Cardiac fibroblast (primary cell): ENCODE measurements at regions not wholly inside any gene's neighbourhood (a gene's known extent, or its start where the extent isn't known, plus 50 kb on each side); places are given as distances from the start of the nearest gene placed in this dataset.

ENCODE experiments used
- DNase-seq, 2 donors: peaks; one replicate each; pipeline versions ENCODE4 v3.0.0 to v3.0.0-alpha.2; 2010; ENCODE audit warnings: low read depth in 2 of 2
- H3K4me3 ChIP-seq, 2 donors: replicated peaks in 1 of 2; 1 replicate in 1 of 2; 2 replicates in 1 of 2; pipeline ENCODE4 v1.5.1; 2011; ENCODE audit warnings: low read depth in 2 of 2, low read length in 2 of 2, mild to moderate bottlenecking in 2 of 2, moderate library complexity in 1 of 2
- TF ChIP-seq, protein P1 (sequence below): IDR thresholded peaks from one replicate; pipeline ENCODE4 v1.5.1; 2011; ENCODE audit warnings: low read depth, mild to moderate bottlenecking, low read length, inconsistent platforms

DNA sequence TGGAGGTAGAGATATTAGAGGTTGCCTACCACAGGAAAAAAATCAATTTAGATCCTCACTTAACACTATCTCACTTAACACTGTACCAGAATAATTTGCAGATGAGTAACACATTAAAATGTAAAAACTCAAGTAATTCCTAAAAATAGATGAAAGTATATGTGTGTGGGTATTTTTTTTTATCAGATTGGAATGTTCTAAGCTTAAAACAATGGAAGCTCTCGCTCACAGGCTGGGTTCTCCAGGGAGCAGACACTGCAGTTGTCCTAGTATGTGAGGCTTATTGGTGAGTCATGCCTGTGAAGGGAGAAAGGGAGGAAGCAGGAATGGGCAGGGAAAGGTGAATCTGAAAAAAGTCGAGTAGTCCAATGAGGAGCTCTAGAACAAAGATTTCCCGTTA lies 181.3 kb upstream of the ZNF608 start:
- peak; percentile 62 to 95 for DNase-seq
- H3K4me3 ChIP-seq: no peak overlapping the region
- TF ChIP-seq, protein P1, sequence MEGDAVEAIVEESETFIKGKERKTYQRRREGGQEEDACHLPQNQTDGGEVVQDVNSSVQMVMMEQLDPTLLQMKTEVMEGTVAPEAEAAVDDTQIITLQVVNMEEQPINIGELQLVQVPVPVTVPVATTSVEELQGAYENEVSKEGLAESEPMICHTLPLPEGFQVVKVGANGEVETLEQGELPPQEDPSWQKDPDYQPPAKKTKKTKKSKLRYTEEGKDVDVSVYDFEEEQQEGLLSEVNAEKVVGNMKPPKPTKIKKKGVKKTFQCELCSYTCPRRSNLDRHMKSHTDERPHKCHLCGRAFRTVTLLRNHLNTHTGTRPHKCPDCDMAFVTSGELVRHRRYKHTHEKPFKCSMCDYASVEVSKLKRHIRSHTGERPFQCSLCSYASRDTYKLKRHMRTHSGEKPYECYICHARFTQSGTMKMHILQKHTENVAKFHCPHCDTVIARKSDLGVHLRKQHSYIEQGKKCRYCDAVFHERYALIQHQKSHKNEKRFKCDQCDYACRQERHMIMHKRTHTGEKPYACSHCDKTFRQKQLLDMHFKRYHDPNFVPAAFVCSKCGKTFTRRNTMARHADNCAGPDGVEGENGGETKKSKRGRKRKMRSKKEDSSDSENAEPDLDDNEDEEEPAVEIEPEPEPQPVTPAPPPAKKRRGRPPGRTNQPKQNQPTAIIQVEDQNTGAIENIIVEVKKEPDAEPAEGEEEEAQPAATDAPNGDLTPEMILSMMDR: no peak

DNA sequence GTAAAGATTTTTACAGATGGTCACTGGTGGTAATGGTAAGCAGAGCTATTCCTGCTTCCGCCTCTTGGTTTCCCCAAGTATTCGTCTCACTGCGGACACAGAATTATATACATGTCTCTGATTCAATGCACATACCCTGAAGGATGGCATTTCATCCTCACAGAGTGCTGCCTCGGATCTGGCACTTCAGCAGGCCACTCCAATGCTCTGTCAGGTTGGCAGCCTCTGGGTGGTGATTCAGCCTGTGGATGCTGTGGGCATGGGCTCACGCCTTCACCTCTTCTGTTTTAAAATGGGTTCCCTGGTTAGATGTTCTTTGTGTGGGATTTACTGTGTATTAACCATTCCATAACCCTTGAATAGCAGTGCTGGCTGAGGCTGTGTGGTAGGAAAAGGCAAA lies 182.6 kb upstream of the ZNF608 start:
- no peak for DNase-seq
- TF ChIP-seq, protein P1: no peak
- no peak overlapping the region for H3K4me3 ChIP-seq

DNA sequence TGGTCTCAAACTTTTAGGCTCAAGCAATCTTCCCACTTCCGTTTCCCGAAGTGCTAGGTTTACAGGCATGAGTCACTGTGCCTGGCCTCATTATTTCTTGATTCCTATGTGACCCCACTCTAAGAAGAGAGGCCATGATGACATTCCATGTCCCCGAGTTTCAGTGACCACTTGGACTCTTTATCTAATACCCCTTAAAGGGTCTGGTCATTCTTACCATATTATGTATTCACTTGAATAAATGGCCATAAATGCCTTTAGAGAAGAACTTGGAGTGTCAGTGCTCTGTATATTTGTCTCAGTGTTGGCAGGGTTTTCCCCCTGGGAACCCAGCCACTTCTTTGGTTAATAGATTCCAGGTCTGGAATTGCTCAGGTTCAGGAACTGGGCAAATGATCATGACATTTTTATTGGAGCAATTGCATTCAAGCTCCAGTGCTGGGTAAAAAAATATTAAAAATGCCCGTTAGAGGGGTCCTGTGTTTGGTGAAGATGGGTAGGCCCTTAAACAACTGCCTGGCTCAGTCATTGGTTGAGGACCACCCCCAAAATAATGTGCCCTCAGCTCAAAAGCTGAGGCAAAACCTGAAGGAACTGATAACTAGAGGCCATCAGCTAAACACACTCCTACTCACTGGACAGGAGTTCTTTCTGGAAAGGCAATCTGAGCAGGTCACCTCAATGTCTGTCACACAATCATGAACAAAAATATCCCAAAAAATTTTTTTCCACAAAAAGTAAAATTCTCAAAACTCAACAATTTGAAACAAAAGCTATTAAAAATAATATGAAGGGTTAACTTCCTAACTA lies 186.6 kb upstream of the ZNF608 start:
- no peak overlapping the region for H3K4me3 ChIP-seq
- peak; percentile 26 to 58 for DNase-seq
- TF ChIP-seq, protein P1: no peak

DNA sequence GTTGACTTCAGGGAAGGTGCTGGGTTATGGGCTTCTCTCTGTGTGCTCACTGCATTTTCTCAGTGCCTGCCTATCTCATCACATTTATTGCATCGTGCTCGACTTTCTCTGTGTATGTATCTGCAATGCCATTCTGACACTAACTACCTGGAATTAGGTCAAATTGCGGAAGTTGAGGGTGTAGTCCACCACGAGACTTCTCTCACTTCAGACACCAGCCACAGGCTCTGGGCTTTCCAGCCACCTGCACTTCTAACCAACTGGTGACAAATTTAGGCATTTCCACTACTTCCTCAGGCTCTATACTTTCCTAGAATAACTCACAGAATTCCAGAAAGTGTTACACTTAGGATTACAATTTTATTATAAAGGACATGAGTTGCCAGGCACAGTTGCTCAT lies 188.6 kb upstream of the ZNF608 start:
- TF ChIP-seq, protein P1: no peak
- no peak for DNase-seq

DNA sequence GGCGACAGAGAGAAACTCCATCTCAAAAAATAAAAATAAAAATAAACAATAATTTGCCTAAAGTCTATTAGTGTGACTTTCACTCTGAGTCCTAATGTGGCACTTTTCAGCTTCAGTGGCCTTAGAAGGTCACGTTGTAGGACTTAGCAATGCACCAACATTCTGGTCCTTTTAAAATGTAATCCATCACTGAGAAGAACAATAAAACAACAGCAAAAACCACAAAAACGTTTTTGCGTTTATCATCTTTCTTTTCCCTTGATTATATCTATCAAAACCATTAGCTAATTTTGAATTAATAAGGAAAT lies 190.1 kb upstream of the ZNF608 start:
- DNase-seq: no peak
- TF ChIP-seq, protein P1: no peak
- no peak overlapping the region for H3K4me3 ChIP-seq

More for the DNA sequence above, 188.6 kb upstream of the ZNF608 start:
- H3K4me3 ChIP-seq: no peak overlapping the region

DNA sequence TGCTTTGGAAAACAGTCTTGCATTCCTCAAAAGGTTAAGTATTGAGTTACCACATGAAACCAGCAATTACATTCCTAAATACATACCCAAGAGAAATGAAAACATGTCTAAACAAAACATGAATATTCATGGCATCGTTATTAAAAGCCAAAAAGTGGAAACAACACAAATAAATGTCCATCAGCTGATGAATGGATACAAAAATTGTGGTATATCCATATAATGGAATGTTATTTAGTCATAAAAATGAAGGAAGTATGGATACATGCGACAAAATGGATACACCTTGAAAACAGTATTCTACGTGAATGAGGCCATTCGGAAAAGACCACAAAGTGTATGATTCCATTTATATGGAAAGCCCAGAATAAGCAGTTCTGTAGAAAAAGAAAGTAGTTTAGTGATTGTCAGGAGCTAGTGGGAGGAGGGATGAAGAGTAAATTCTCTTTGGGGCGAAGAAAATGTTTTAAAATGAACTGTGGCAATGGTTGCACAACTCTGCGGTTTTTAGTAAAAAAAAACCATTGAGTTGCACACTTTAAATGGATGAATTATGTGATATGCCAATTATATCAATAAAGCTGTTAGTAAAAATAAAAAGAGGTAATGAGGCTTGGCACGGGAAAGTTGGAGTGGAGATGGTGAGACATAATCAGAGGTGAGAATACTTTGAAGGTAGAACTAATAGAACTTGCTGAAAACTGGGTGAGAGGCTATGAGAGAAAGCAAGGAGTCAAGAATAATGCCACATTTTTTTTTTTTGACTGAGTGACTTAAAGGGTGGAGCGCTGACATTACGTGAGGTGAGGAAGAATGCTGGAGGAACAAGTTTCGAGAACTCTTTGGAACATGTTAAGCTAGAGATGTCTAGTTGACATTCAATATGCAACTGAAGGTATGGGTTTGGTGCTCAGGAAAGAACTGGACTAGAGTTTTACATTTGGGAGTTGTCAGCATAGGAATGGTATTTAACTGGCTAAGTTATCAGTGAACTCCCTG lies 194.9 kb upstream of the ZNF608 start:
- TF ChIP-seq, protein P1: no peak
- DNase-seq: no peak
- H3K4me3 ChIP-seq: no peak overlapping the region
